Psoas muscle (tissue), 7 donors: ENCODE measurements at regions not wholly inside any gene's neighbourhood (a gene's known extent, or its start where the extent isn't known, plus 50 kb on each side); places are given as distances from the start of the nearest gene placed in this dataset.

ENCODE experiments used
- ATAC-seq, 4 donors: fragments of 200-7000 bp; cut with Tn5 transposase; one replicate each; pipeline ENCODE4 v1.9.1; 2020; ENCODE audit warnings: moderate library complexity in 3 of 4, mild to moderate bottlenecking in 2 of 4
- DNase-seq, 2 donors: peaks; one replicate each; pipeline ENCODE4 v3.0.0-alpha.2; 2020
- H3K27ac ChIP-seq: fragments of 200-600 bp; one replicate; pipeline ENCODE4 v1.8.0; 2022
- H3K27me3 ChIP-seq, 3 donors: fragments of 200-600 bp in 1 of 3; one replicate each; pipeline versions ENCODE4 v1.6.1 to v1.8.0; 2013 to 2022; ENCODE audit warnings: low read length in 2 of 3, mild to moderate bottlenecking in 2 of 3, moderate library complexity in 1 of 3; ENCODE audit not compliant: insufficient read depth in 3 of 3
- H3K36me3 ChIP-seq, 2 donors: fragments of 200-600 bp in 1 of 2; one replicate each; pipeline versions ENCODE4 v1.6.1 to v1.8.0; 2013 to 2022; ENCODE audit warnings: low read depth in 1 of 2, mild to moderate bottlenecking in 1 of 2, moderate library complexity in 1 of 2; ENCODE audit not compliant: insufficient read depth in 1 of 2
- H3K4me1 ChIP-seq: fragments of 200-600 bp; one replicate; pipeline ENCODE4 v1.8.0; 2022
- H3K4me3 ChIP-seq: fragments of 200-600 bp; one replicate; pipeline ENCODE4 v1.8.0; 2022; ENCODE audit warnings: mild to moderate bottlenecking
- H3K9me3 ChIP-seq: fragments of 200-600 bp; one replicate; pipeline ENCODE4 v1.8.0; 2022
- CTCF ChIP-seq: fragments of 200-600 bp; IDR thresholded peaks from one replicate; pipeline ENCODE4 v1.8.0; 2022; ENCODE audit warnings: antibody characterized with exemption
- whole genome bisulfite sequencing, 3 donors: extraction: QIAGEN DNeasy Blood & Tissue Kit; methylation state at CpG; one replicate each; pipeline versions ENCODE4 v1.1.6 to v1.1.7; 2013; 5-methylcytosine and 5-hydroxymethylcytosine counted together
- intact Hi-C, 2 donors: fragments of 100-400 bp; cut with DNase I; formaldehyde crosslinking; loops; one replicate each; pipeline versions ENCODE4 v1.11.0 to v1.14.2; 2022
- donor health status: healthy with polysubstance abuse.
- donor health status: DM: no; HTN: no; CAD: no; lungs with moderate emphysema.
- donor health status: Bipolar disorder and iron deficiency.
- donor health status: healthy.
- donor health status: DM: yes; HTN: yes; CAD: no.
- donor health status: DM: no; HTN: no; CAD: no.
- donor health status: DM: yes; HTN: yes; CAD: no.

GRCh38 chr1:232271991-232272589 lies 357.8 kb downstream of the SIPA1L2 start:
- no peak for TF ChIP-seq CTCF
- Histone ChIP-seq H3K4me1 (no peaks in the 10 kb centered on the region), H3K36me3 (no peaks in the 10 kb centered on the region), H3K27me3 (no peaks in the 10 kb centered on the region), H3K27ac (no peak overlapping the region), H3K4me3 (no peak overlapping the region), H3K9me3 (no peaks in the 10 kb centered on the region)
- no peak for ATAC-seq
- intact Hi-C loops, result no loop called here
- no peak for DNase-seq
- 80 to 88% (median 87%) methylated on average over 10 of the region's 10 CpGs for WGBS, 3 donors

- DNase-seq, result no peak
- intact Hi-C loops, result no loop called here
These were observed 358.6 kb downstream of the SIPA1L2 start for GRCh38 chr1:232271299-232271698.

GRCh38 chr1:232269988-232270387 lies 359.9 kb downstream of the SIPA1L2 start:
- Histone ChIP-seq H3K9me3 (no peaks in the 10 kb centered on the region), H3K27ac (no peak overlapping the region), H3K27me3 (no peaks in the 10 kb centered on the region), H3K4me1 (no peaks in the 10 kb centered on the region), H3K4me3 (no peak overlapping the region), H3K36me3 (no peaks in the 10 kb centered on the region)
- DNase-seq (no peak), ATAC-seq (no peak)
- TF ChIP-seq CTCF, result no peak
- intact Hi-C loops, result no loop called here
- WGBS, 3 donors, result 94 to 100% (median 95%) methylated on average over 2 of the region's 2 CpGs

More at GRCh38 chr1:232271299-232271698, 358.6 kb downstream of the SIPA1L2 start:
- no peaks in the 10 kb centered on the region for H3K36me3 ChIP-seq
- no peaks in the 10 kb centered on the region for H3K9me3 ChIP-seq
- no peak for ATAC-seq
- no peaks in the 10 kb centered on the region for H3K27me3 ChIP-seq
- no peak for TF ChIP-seq CTCF
- no peak overlapping the region for H3K27ac ChIP-seq
- no peak overlapping the region for H3K4me3 ChIP-seq
- H3K4me1 ChIP-seq, result no peaks in the 10 kb centered on the region

- ATAC-seq (no peak), DNase-seq (no peak)
- Histone ChIP-seq H3K9me3 (no peaks in the 10 kb centered on the region), H3K36me3 (no peaks in the 10 kb centered on the region), H3K4me3 (no peak overlapping the region), H3K27me3 (no peaks in the 10 kb centered on the region), H3K27ac (no peak overlapping the region), H3K4me1 (no peaks in the 10 kb centered on the region)
- intact Hi-C loops, result no loop called here
- WGBS, 3 donors, result 84 to 89% (median 85%) methylated on average over 4 of the region's 4 CpGs
- no peak for TF ChIP-seq CTCF
These were observed 361.9 kb downstream of the SIPA1L2 start for GRCh38 chr1:232267837-232268598.
